ENCODE measurements at regions not wholly inside any gene's neighbourhood (a gene's known extent, or its start where the extent isn't known, plus 50 kb on each side); places are given as distances from the start of the nearest gene placed in this dataset.

DNA sequence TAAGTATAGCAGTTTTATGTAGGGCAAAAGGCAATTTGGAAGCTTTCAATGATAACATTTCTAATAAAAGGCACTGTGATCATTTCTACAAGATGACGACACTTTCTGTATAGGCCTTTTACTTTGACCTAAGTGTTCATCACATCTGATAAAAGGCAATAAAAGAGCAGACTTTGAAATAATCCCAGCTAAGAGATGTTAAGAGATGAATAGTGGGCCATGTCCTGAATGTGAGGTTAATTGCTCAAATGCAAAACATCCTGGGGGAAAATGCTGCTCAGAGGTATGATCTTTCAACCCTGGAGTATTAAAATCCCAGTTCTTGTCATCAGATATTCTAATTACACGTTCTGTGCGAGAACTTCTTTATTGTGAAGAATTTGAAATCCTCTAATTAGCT lies 677.6 kb downstream of the SOCS6 start:
- no peaks in the 10 kb centered on the region for H4K20me1 ChIP-seq (ENCODE audit: insufficient read depth, poor library complexity, severe bottlenecking)
- H2AFZ ChIP-seq: no peak overlapping the region
- H3K9me3 ChIP-seq (ENCODE audit: low read depth): no peaks in the 10 kb centered on the region
- 51% methylated on average over 3 of the region's 3 CpGs for WGBS (ENCODE audit: low lambda C conversion rate, missing lambda C conversion rate)
- no peak overlapping the region for H3K4me2 ChIP-seq
- H3K79me2 ChIP-seq: no peaks in the 10 kb centered on the region
- DNase-seq (ENCODE audit: low spot score): no peak
- H3K36me3 ChIP-seq (replicated peaks; ENCODE audit: insufficient read depth, low read depth): no peaks in the 10 kb centered on the region
- H3K27me3 ChIP-seq: no peaks in the 10 kb centered on the region
- no peak overlapping the region for H3K4me3 ChIP-seq
- no peak overlapping the region for H3K27ac ChIP-seq
- H3K9me2 ChIP-seq (replicated peaks; ENCODE audit: insufficient read depth): no peaks in the 10 kb centered on the region
- H3K4me1 ChIP-seq (ENCODE audit: insufficient read depth): no peaks in the 10 kb centered on the region
- TF ChIP-seq EZH2phosphoT487 (IDR thresholded peaks at IDR 0.05; ENCODE audit: low read depth, severe bottlenecking, unreplicated experiment) (no peak), EZH2 (IDR thresholded peaks at IDR 0.05; ENCODE audit: borderline replicate concordance) (no peak)
- TF ChIP-seq, protein P1, sequence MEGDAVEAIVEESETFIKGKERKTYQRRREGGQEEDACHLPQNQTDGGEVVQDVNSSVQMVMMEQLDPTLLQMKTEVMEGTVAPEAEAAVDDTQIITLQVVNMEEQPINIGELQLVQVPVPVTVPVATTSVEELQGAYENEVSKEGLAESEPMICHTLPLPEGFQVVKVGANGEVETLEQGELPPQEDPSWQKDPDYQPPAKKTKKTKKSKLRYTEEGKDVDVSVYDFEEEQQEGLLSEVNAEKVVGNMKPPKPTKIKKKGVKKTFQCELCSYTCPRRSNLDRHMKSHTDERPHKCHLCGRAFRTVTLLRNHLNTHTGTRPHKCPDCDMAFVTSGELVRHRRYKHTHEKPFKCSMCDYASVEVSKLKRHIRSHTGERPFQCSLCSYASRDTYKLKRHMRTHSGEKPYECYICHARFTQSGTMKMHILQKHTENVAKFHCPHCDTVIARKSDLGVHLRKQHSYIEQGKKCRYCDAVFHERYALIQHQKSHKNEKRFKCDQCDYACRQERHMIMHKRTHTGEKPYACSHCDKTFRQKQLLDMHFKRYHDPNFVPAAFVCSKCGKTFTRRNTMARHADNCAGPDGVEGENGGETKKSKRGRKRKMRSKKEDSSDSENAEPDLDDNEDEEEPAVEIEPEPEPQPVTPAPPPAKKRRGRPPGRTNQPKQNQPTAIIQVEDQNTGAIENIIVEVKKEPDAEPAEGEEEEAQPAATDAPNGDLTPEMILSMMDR (IDR thresholded peaks at IDR 0.05; ENCODE audit: poor library complexity): no peak

DNA sequence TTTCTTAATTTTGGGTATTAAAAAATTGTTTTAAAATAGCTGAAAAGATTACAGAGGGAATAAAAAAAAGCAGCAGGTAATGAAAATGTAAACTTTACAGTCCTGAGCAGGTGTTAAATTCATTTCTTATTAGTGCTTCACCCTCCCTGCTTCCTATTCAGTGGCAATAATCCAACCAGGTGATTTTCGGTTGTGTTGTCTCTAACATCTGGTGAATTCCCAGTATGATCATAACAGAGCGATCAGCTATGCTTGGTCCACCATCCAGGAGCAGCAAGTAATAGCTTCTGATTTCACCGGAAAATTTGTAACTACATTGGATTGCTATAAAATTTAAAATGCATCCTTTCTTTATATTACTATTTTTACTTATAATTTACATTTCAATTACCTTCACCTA lies 673.1 kb downstream of the SOCS6 start:
- Histone ChIP-seq H3K36me3 (replicated peaks; ENCODE audit: insufficient read depth, low read depth) (no peaks in the 10 kb centered on the region), H3K4me3 (no peak overlapping the region), H3K27ac (no peak overlapping the region), H3K27me3 (no peaks in the 10 kb centered on the region), H4K20me1 (ENCODE audit: insufficient read depth, poor library complexity, severe bottlenecking) (no peaks in the 10 kb centered on the region), H3K4me1 (ENCODE audit: insufficient read depth) (no peaks in the 10 kb centered on the region), H3K9me2 (replicated peaks; ENCODE audit: insufficient read depth) (no peaks in the 10 kb centered on the region), H3K79me2 (no peaks in the 10 kb centered on the region), H2AFZ (no peak overlapping the region), H3K4me2 (no peak overlapping the region), H3K9me3 (ENCODE audit: low read depth) (no peaks in the 10 kb centered on the region)
- TF ChIP-seq, protein P1 (IDR thresholded peaks at IDR 0.05; ENCODE audit: poor library complexity): no peak
- TF ChIP-seq EZH2 (IDR thresholded peaks at IDR 0.05; ENCODE audit: borderline replicate concordance) (no peak), EZH2phosphoT487 (IDR thresholded peaks at IDR 0.05; ENCODE audit: low read depth, severe bottlenecking, unreplicated experiment) (no peak)
- 94% methylated on average over 3 of the region's 3 CpGs for WGBS (ENCODE audit: low lambda C conversion rate, missing lambda C conversion rate)
- DNase-seq (ENCODE audit: low spot score): no peak

GRCh38 chr18:70956554-70956953 lies 667.7 kb downstream of the SOCS6 start:
- H3K4me3 ChIP-seq: no peak overlapping the region
- TF ChIP-seq EZH2 (IDR thresholded peaks at IDR 0.05; ENCODE audit: borderline replicate concordance) (no peak), EZH2phosphoT487 (IDR thresholded peaks at IDR 0.05; ENCODE audit: low read depth, severe bottlenecking, unreplicated experiment) (no peak)
- TF ChIP-seq, protein P1 (IDR thresholded peaks at IDR 0.05; ENCODE audit: poor library complexity): no peak
- 73% methylated on average over 6 of the region's 6 CpGs for WGBS (ENCODE audit: low lambda C conversion rate, missing lambda C conversion rate)
- no peaks in the 10 kb centered on the region for H3K79me2 ChIP-seq
- H3K36me3 ChIP-seq (replicated peaks; ENCODE audit: insufficient read depth, low read depth): no peaks in the 10 kb centered on the region
- H4K20me1 ChIP-seq (ENCODE audit: insufficient read depth, poor library complexity, severe bottlenecking): no peaks in the 10 kb centered on the region
- DNase-seq (ENCODE audit: low spot score): no peak
- H3K27ac ChIP-seq: no peak overlapping the region
- no peak overlapping the region for H2AFZ ChIP-seq
- no peaks in the 10 kb centered on the region for H3K9me3 ChIP-seq (ENCODE audit: low read depth)
- no peak overlapping the region for H3K4me2 ChIP-seq
- no peaks in the 10 kb centered on the region for H3K9me2 ChIP-seq (replicated peaks; ENCODE audit: insufficient read depth)
- H3K4me1 ChIP-seq (ENCODE audit: insufficient read depth): no peaks in the 10 kb centered on the region
- H3K27me3 ChIP-seq: no peaks in the 10 kb centered on the region

DNA sequence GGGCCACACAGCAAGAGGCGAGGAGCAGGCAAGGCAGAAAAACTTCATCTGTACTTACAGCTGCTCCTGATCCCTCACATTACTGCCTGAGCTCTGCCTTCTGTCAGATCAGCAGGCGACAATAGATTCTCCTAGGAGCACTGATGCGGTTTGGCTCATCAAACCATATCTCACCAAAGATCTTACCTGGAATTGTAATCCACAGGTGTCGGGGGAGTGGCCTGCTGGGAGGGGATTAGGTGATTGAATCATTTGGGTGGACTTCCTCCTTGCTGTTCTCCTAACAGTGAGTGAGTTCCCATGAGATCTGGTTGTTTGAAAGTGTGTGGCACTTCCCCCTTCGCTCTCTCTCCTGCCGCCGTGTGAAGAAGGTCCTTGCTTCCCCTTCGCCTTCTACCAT lies 647.3 kb downstream of the SOCS6 start:
- H3K27me3 ChIP-seq: no peaks in the 10 kb centered on the region
- H3K9me2 ChIP-seq (replicated peaks; ENCODE audit: insufficient read depth): no peaks in the 10 kb centered on the region
- WGBS (ENCODE audit: low lambda C conversion rate, missing lambda C conversion rate): 83% methylated on average over 8 of the region's 8 CpGs
- TF ChIP-seq, protein P1 (IDR thresholded peaks at IDR 0.05; ENCODE audit: poor library complexity): no peak
- H4K20me1 ChIP-seq (ENCODE audit: insufficient read depth, poor library complexity, severe bottlenecking): no peaks in the 10 kb centered on the region
- no peaks in the 10 kb centered on the region for H3K36me3 ChIP-seq (replicated peaks; ENCODE audit: insufficient read depth, low read depth)
- no peaks in the 10 kb centered on the region for H3K79me2 ChIP-seq
- no peak overlapping the region for H3K4me3 ChIP-seq
- no peak for DNase-seq (ENCODE audit: low spot score)
- H2AFZ ChIP-seq: no peak overlapping the region
- H3K9me3 ChIP-seq (ENCODE audit: low read depth): no peaks in the 10 kb centered on the region
- H3K27ac ChIP-seq: no peak overlapping the region
- no peaks in the 10 kb centered on the region for H3K4me1 ChIP-seq (ENCODE audit: insufficient read depth)
- H3K4me2 ChIP-seq: no peak overlapping the region
